Neural cell (in vitro differentiated cells): ENCODE measurements at regions not wholly inside any gene's neighbourhood (a gene's known extent, or its start where the extent isn't known, plus 50 kb on each side); places are given as distances from the start of the nearest gene placed in this dataset.

Source experiments
- MXI1 ChIP-seq: fragments of 450-650 bp; conservative IDR thresholded peaks from 2 replicates; pipeline ENCODE4 v1.6.1; 2014; ENCODE audit warnings: antibody characterized with exemption, mild to moderate bottlenecking; ENCODE audit not compliant: poor library complexity, severe bottlenecking
- TAF1 ChIP-seq: IDR thresholded peaks from 2 replicates; pipeline ENCODE4 v1.6.1; 2012; ENCODE audit warnings: low read depth
- TF ChIP-seq, protein P1 (sequence below): fragments of 450-650 bp; IDR thresholded peaks from 2 replicates; pipeline ENCODE4 v1.5.1; 2014; ENCODE audit warnings: antibody characterized with exemption, mild to moderate bottlenecking, moderate library complexity; ENCODE audit not compliant: poor library complexity, severe bottlenecking

DNA sequence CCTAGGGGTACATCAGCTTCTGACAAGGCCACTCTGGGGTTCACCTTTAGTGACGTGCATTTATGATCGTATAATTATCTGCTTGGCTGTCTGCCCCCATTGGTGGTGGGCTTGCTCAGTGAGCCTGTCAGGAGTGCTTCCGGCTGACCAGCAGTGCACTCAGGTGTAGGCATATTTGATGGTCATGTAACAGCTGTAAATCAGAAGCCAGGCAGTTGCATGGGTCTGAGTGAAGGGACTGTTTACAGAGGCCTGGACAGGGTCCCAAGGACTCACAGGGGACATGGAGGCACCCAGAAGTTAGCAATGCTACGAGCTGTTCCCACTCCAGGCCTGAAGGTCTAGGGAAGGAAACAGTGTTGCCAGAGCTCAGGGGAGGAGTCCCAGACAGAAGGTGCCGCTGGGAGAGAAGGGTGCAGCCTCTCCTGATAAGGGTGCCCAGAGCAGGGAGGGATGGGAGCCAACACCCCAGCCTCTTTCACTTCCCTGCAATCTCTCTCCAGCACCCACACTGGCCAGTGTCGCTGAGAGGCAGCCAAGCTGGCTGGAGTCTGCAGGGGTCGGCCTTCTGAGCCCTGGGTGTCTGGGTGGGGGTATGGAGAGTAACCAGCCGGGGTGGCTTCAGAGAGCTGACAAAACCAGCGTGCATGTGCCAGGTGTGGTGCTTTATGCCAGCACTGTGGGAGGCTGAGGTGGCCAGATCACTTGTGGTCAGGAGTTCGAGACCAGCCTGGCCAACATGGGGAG is 61.3 kb upstream of the PRR23E start:
- TF ChIP-seq, protein P1, sequence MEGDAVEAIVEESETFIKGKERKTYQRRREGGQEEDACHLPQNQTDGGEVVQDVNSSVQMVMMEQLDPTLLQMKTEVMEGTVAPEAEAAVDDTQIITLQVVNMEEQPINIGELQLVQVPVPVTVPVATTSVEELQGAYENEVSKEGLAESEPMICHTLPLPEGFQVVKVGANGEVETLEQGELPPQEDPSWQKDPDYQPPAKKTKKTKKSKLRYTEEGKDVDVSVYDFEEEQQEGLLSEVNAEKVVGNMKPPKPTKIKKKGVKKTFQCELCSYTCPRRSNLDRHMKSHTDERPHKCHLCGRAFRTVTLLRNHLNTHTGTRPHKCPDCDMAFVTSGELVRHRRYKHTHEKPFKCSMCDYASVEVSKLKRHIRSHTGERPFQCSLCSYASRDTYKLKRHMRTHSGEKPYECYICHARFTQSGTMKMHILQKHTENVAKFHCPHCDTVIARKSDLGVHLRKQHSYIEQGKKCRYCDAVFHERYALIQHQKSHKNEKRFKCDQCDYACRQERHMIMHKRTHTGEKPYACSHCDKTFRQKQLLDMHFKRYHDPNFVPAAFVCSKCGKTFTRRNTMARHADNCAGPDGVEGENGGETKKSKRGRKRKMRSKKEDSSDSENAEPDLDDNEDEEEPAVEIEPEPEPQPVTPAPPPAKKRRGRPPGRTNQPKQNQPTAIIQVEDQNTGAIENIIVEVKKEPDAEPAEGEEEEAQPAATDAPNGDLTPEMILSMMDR = no peak
- TF ChIP-seq MXI1 (no peak), TAF1 (no peak)
